Ishikawa (cell line): ENCODE measurements at regions not wholly inside any gene's neighbourhood (a gene's known extent, or its start where the extent isn't known, plus 50 kb on each side); places are given as distances from the start of the nearest gene placed in this dataset.

ENCODE experiments used
- CREB1 ChIP-seq: IDR thresholded peaks from 2 replicates; pipeline ENCODE4 v1.6.1; 2012; ENCODE audit warnings: low read depth
- EGR1 ChIP-seq: IDR thresholded peaks from 2 replicates; pipeline ENCODE4 v1.6.1; 2012
- EP300 ChIP-seq: IDR thresholded peaks from 2 replicates; pipeline ENCODE4 v1.6.1; 2012; ENCODE audit warnings: borderline replicate concordance
- MAX ChIP-seq: IDR thresholded peaks from 2 replicates; pipeline ENCODE4 v1.6.1; 2012
- RAD21 ChIP-seq: IDR thresholded peaks from 2 replicates; pipeline ENCODE4 v1.6.1; 2012; ENCODE audit warnings: low read depth
- REST ChIP-seq: IDR thresholded peaks from 2 replicates; pipeline ENCODE4 v1.6.1; 2012; ENCODE audit warnings: low read depth, mild to moderate bottlenecking
- TAF1 ChIP-seq: IDR thresholded peaks from 2 replicates; pipeline ENCODE4 v1.6.1; 2012; ENCODE audit warnings: low read depth, mild to moderate bottlenecking
- TCF12 ChIP-seq: IDR thresholded peaks from 2 replicates; pipeline ENCODE4 v1.6.1; 2012; ENCODE audit warnings: low read depth
- YY1 ChIP-seq: IDR thresholded peaks from 2 replicates; pipeline ENCODE4 v1.6.1; 2012; ENCODE audit warnings: low read depth

GRCh38 chr17:31609331-31609730, 217.9 kb downstream of the RAB11FIP4 start:
- TF ChIP-seq TCF12 (no peak), CREB1 (no peak), EP300 (no peak), RAD21 (no peak), YY1 (no peak), MAX (no peak), TAF1 (no peak), EGR1 (no peak), REST (no peak)
